NCI-H2107 treated with DMSO at 0.1 percent for 48 hours (cell line): ENCODE measurements at regions not wholly inside any gene's neighbourhood (a gene's known extent, or its start where the extent isn't known, plus 50 kb on each side); places are given as distances from the start of the nearest gene placed in this dataset.

Experiments used
- DNase-seq: peaks from one replicate; lab custom pipeline; 2025; ENCODE audit not compliant: unreplicated experiment; lab: John Stamatoyannopoulos, UW

GRCh38 chr2:12194968-12195367, 448.5 kb downstream of the LPIN1 start:
- DNase-seq: no peak

GRCh38 chr2:12196495-12196894, 450.1 kb downstream of the LPIN1 start:
- DNase-seq: no peak

- DNase-seq: no peak
Observed at GRCh38 chr2:12197133-12197532, 450.7 kb downstream of the LPIN1 start.

- DNase-seq: no peak
Observed at GRCh38 chr2:12199491-12200211, 453.2 kb downstream of the LPIN1 start.

- DNase-seq: no peak
Observed at GRCh38 chr2:12201369-12201768, 454.9 kb downstream of the LPIN1 start.

- no peak for DNase-seq
Observed at GRCh38 chr2:12202313-12203075, 456.1 kb downstream of the LPIN1 start.

- no peak for DNase-seq
Observed at GRCh38 chr2:12203528-12203927, 457.1 kb downstream of the LPIN1 start.

GRCh38 chr2:12205086-12205485, 458.7 kb downstream of the LPIN1 start:
- DNase-seq: no peak

GRCh38 chr2:12207491-12207890, 461.1 kb downstream of the LPIN1 start:
- no peak for DNase-seq

- DNase-seq: no peak
Observed at GRCh38 chr2:12210016-12210933, 463.8 kb downstream of the LPIN1 start.

GRCh38 chr2:12211326-12212175, 465.1 kb downstream of the LPIN1 start:
- DNase-seq: peak; percentile 24

GRCh38 chr2:12212841-12213597, 466.6 kb downstream of the LPIN1 start:
- no peak for DNase-seq

- no peak for DNase-seq
Observed at GRCh38 chr2:12217175-12217574, 470.7 kb downstream of the LPIN1 start.

- no peak for DNase-seq
Observed at GRCh38 chr2:12219761-12220160, 473.3 kb downstream of the LPIN1 start.

GRCh38 chr2:12221584-12221983, 475.2 kb downstream of the LPIN1 start:
- no peak for DNase-seq

- DNase-seq: no peak
Observed at GRCh38 chr2:12222554-12222953, 476.1 kb downstream of the LPIN1 start.

- no peak for DNase-seq
Observed at GRCh38 chr2:12223732-12224131, 477.3 kb downstream of the LPIN1 start.

- no peak for DNase-seq
Observed at GRCh38 chr2:12226653-12227052, 480.2 kb downstream of the LPIN1 start.

- no peak for DNase-seq
Observed at GRCh38 chr2:12227941-12228608, 481.6 kb downstream of the LPIN1 start.
